Epithelial cell of esophagus (primary cell): ENCODE measurements at regions not wholly inside any gene's neighbourhood (a gene's known extent, or its start where the extent isn't known, plus 50 kb on each side); places are given as distances from the start of the nearest gene placed in this dataset.

ENCODE experiments used
- DNase-seq: peaks from one replicate; pipeline ENCODE4 v3.0.0; 2010; ENCODE audit warnings: low read depth
- H3K4me3 ChIP-seq: 2 replicates; pipeline ENCODE4 v1.5.1; 2011; ENCODE audit warnings: mild to moderate bottlenecking, low read length, control low read depth
- TF ChIP-seq, protein P1 (sequence below): IDR thresholded peaks from 2 replicates; pipeline ENCODE4 v1.5.1; 2011; ENCODE audit warnings: low read depth, mild to moderate bottlenecking, low read length, control low read depth, inconsistent platforms; ENCODE audit not compliant: insufficient read depth; ENCODE audit errors: missing control alignments

DNA sequence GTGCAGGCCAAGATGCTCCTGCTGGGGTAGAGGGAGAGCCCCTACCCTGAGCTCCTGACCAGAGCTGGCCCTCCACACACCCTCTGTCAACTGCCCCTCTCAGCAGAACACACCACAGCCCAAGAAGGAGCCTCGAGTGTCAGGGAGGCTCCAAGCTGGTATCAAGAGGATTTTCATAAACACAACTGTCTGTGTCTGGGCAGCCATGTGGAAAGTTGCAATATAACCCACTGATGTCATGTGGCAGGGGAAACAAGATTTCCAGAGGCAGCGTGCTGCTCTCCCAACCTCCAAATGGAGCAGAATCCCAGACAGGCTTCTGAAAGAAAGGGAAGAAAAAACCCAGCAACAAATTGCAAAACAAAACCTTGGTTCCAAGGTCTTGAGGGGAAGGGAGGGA, 569.9 kb downstream of the BUD13 start:
- TF ChIP-seq, protein P1, sequence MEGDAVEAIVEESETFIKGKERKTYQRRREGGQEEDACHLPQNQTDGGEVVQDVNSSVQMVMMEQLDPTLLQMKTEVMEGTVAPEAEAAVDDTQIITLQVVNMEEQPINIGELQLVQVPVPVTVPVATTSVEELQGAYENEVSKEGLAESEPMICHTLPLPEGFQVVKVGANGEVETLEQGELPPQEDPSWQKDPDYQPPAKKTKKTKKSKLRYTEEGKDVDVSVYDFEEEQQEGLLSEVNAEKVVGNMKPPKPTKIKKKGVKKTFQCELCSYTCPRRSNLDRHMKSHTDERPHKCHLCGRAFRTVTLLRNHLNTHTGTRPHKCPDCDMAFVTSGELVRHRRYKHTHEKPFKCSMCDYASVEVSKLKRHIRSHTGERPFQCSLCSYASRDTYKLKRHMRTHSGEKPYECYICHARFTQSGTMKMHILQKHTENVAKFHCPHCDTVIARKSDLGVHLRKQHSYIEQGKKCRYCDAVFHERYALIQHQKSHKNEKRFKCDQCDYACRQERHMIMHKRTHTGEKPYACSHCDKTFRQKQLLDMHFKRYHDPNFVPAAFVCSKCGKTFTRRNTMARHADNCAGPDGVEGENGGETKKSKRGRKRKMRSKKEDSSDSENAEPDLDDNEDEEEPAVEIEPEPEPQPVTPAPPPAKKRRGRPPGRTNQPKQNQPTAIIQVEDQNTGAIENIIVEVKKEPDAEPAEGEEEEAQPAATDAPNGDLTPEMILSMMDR, result no peak
- no peak for DNase-seq

DNA sequence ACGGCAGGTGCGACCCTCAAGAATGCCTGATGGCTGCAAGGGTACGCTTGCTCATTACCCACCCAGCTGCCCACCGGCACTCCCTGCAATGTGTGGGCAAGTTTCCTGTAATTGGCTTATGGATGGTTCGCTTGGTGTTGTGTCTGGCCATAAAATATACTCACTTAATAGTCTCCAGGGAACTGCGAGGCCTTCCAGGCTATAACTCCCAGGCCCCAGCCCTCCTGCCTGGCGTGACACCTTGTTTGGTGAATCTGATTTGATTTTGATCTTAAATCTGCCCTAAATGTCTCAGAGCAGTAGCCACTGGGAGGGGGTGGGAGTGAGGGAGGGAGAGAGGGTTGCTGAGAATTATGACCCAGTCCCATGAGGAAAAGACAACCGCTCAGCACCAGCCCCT, 572.2 kb downstream of the BUD13 start:
- TF ChIP-seq, protein P1, result no peak
- DNase-seq, result no peak
- H3K4me3 ChIP-seq, result no peak overlapping the region

More for the DNA sequence above, 569.9 kb downstream of the BUD13 start:
- no peak overlapping the region for H3K4me3 ChIP-seq

GRCh38 chr11:116199182-116199581, 573.6 kb downstream of the BUD13 start:
- no peak overlapping the region for H3K4me3 ChIP-seq
- DNase-seq, result no peak
- TF ChIP-seq, protein P1, result no peak

- H3K4me3 ChIP-seq, result no peak overlapping the region
- DNase-seq, result no peak
- TF ChIP-seq, protein P1, result no peak
Observed at GRCh38 chr11:116194156-116194904, 578.5 kb downstream of the BUD13 start.

DNA sequence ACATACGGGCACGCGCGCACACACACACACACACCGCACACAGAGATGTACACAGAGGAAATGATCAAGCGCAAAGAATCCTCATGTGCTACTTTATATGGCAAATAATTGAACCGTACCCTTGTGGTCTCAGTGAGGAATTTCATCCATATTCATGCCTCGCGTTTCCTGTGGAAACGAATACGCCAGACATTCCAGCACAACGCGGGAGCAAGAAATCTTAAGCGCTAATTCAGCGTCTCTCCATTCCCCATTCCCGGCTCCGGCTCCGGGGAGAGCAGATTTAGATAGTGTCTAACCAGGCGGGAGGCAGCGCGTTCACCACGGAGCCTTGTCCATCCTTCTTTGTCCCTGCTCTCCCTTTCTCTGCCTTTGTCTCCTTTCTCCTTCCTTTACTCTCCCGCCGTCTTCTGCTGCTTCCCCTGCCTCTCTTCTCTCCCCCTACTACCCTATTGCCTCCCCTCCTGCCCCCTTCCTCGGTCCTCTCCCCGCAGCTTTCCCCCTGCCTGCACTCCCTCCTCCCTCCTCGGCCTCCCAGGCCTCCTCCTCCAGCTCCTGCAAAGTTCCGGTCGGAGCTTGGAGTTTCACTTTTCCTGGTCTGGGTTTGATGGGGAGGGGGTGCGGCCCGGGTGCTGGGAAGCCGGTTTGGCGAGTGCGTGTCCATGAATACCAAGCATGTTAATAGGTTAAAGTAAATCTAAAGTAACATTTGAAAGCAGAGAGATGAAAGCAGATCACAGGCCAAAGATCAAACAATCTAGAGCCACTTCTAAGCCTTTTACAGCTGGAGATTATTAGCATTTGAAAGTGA, 579.3 kb downstream of the BUD13 start:
- TF ChIP-seq, protein P1, result no peak
- DNase-seq, result peak; percentile 30
- H3K4me3 ChIP-seq, result peak overlapping the region; percentile 43

DNA sequence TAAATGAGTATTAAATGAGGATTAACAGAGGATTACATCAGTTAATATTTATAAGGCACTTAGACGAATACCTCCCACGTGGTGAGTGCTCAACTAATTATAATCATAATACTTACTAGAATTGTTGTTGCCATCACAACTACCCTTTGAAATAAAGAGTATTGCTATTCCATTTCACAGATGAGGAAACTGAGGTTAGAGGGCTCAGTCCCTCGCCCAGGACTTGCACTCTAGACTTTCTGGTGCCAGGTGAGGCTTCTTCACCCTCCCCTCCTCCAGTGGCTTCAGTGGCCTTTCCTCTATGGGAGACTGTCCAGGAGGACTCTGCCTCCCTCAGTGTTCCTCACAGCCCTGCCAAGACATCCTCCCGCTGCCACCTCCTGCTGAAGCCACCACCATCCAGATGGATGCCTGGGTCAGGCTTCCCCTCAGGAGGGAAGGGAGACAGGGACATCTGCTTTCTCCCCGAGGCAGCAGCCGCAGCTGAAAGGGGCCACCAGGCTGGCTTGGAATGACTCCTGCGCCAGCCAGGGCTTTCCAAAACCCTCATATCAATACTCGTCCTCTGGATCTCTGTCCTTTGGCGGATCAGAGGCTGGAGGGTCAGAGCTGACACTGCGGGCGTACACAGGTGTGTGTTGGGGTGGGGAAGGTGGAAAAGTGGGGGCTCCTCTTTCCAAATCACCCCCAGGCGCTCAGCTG, 580.1 kb downstream of the BUD13 start:
- no peak for DNase-seq
- TF ChIP-seq, protein P1, result no peak
- H3K4me3 ChIP-seq, result no peak overlapping the region
